H1 (cell line): ENCODE measurements at regions not wholly inside any gene's neighbourhood (a gene's known extent, or its start where the extent isn't known, plus 50 kb on each side); places are given as distances from the start of the nearest gene placed in this dataset.

ENCODE experiments used
- CTCF ChIA-PET: fragments of 300-600 bp; sonication (Branson Sonifier 250); formaldehyde crosslinking; loops from one replicate; lab custom pipeline; 2021; ENCODE audit not compliant: partially characterized antibody; lab: Charles Lee
- POLR2A ChIA-PET: fragments of 300-600 bp; sonication (Branson Sonifier 250); formaldehyde crosslinking; loops from one replicate; lab custom pipeline; 2021; ENCODE audit warnings: inconsistent platforms; ENCODE audit not compliant: partially characterized antibody; lab: Charles Lee
- DNase-seq, 2 experiments: peaks; one replicate each; pipeline versions ENCODE4 v3.0.0 to v3.0.0-alpha.2; 2010 to 2022; ENCODE audit warnings: low spot score in 2 of 2, low read depth in 1 of 2, mixed read lengths in 1 of 2
- FAIRE-seq: peaks from 2 replicates; lab custom pipeline; 2011; peaks lifted over from hg19 to GRCh38; lab: Jason Lieb, UNC
- H2AFZ ChIP-seq: 2 replicates; pipeline ENCODE4 v1.8.1; 2012; ENCODE audit warnings: low read length, inconsistent platforms
- H2AK5ac ChIP-seq: 2 replicates; pipeline ENCODE4 v1.6.1; 2013; ENCODE audit warnings: low read depth, low read length
- H2BK120ac ChIP-seq: replicated peaks from 2 replicates; pipeline ENCODE3; 2013; ENCODE audit warnings: low read depth, low read length, inconsistent platforms
- H2BK12ac ChIP-seq: 2 replicates; pipeline ENCODE4 v1.6.1; 2013; ENCODE audit warnings: low read depth, low read length
- H2BK15ac ChIP-seq: 2 replicates; pipeline ENCODE4 v1.6.1; 2013; ENCODE audit warnings: low read length
- H2BK20ac ChIP-seq: 2 replicates; pipeline ENCODE4 v1.6.1; 2013; ENCODE audit warnings: low read length
- H2BK5ac ChIP-seq: 2 replicates; pipeline ENCODE4 v1.6.1; 2013; ENCODE audit warnings: low read depth, low read length
- H3K14ac ChIP-seq: 2 replicates; pipeline ENCODE4 v1.6.1; 2013; ENCODE audit warnings: inconsistent platforms; ENCODE audit not compliant: insufficient read length
- H3K18ac ChIP-seq: 2 replicates; pipeline ENCODE4 v1.6.1; 2013; ENCODE audit warnings: low read length; ENCODE audit errors: extremely low read depth
- H3K23ac ChIP-seq: 2 replicates; pipeline ENCODE4 v1.6.1; 2013; ENCODE audit warnings: inconsistent platforms; ENCODE audit not compliant: insufficient read length
- H3K23me2 ChIP-seq: 2 replicates; pipeline ENCODE4 v1.6.1; 2013; ENCODE audit warnings: low read depth, low read length
- H3K27ac ChIP-seq: 2 replicates; pipeline ENCODE4 v1.6.1; 2011; ENCODE audit warnings: low read depth, low read length, inconsistent platforms
- H3K27me3 ChIP-seq, 4 experiments: replicated peaks in 1 of 4; 1 replicate in 1 of 4; 2 replicates in 3 of 4; pipeline versions ENCODE4 v1.6.1 to v1.8.1; 2011 to 2013; ENCODE audit warnings: low read length in 3 of 4, mild to moderate bottlenecking in 3 of 4, inconsistent platforms in 2 of 4, mixed read lengths in 2 of 4, moderate library complexity in 1 of 4; ENCODE audit not compliant: control insufficient read depth in 3 of 4, insufficient read depth in 3 of 4; ENCODE audit errors: extremely low read depth in 1 of 4
- H3K36me3 ChIP-seq, 4 experiments: 2 replicates each; pipeline versions ENCODE4 v1.6.1 to v1.8.1; 2011 to 2013; ENCODE audit warnings: mild to moderate bottlenecking in 4 of 4, low read length in 3 of 4, moderate library complexity in 2 of 4, control low read depth in 1 of 4, inconsistent platforms in 1 of 4; ENCODE audit not compliant: insufficient read depth in 4 of 4, control insufficient read depth in 2 of 4
- H3K4ac ChIP-seq: replicated peaks from 2 replicates; pipeline ENCODE3; 2013; ENCODE audit warnings: low read length, low read depth, mixed read lengths, inconsistent platforms; ENCODE audit not compliant: insufficient read length
- H3K4me1 ChIP-seq, 4 experiments: replicated peaks in 1 of 4; 1 replicate in 1 of 4; 2 replicates in 3 of 4; pipeline versions ENCODE4 v1.6.1 to v1.8.1; 2011 to 2013; ENCODE audit warnings: low read length in 3 of 4, inconsistent platforms in 2 of 4, mixed read lengths in 1 of 4; ENCODE audit not compliant: insufficient read depth in 4 of 4, control insufficient read depth in 3 of 4
- H3K4me2 ChIP-seq, 2 experiments: 2 replicates each; pipeline versions ENCODE4 v1.6.1 to v1.8.1; 2011 to 2013; ENCODE audit warnings: low read depth in 2 of 2, low read length in 2 of 2, control low read depth in 1 of 2, inconsistent platforms in 1 of 2, mild to moderate bottlenecking in 1 of 2; ENCODE audit not compliant: insufficient read depth in 1 of 2
- H3K4me3 ChIP-seq, 4 experiments: fragments of 200-600, 300-600 bp in 1 of 4; sonication (generic), shearing (Covaris generic), sonication (Bioruptor Twin) in 1 of 4; 2 replicates each; pipeline versions ENCODE4 v1.5.1 to v1.8.1; 2011 to 2016; ENCODE audit warnings: low read length in 4 of 4, low read depth in 3 of 4, control low read depth in 2 of 4, inconsistent platforms in 2 of 4, mild to moderate bottlenecking in 2 of 4, mixed read lengths in 1 of 4, moderate library complexity in 1 of 4; ENCODE audit not compliant: insufficient read depth in 2 of 4; ENCODE audit errors: extremely low read depth in 1 of 4
- H3K56ac ChIP-seq: replicated peaks from 2 replicates; pipeline ENCODE3; 2013; ENCODE audit warnings: low read depth, mild to moderate bottlenecking, mixed read lengths, low read length, inconsistent platforms; ENCODE audit not compliant: insufficient read length
- H3K79me1 ChIP-seq: 2 replicates; pipeline ENCODE4 v1.6.1; 2013; ENCODE audit warnings: low read depth, low read length, control low read depth
- H3K79me2 ChIP-seq, 2 experiments: 2 replicates each; pipeline versions ENCODE4 v1.6.1 to v1.8.1; 2012 to 2013; ENCODE audit warnings: low read length in 2 of 2, mild to moderate bottlenecking in 2 of 2, inconsistent platforms in 1 of 2; ENCODE audit not compliant: insufficient read depth in 2 of 2, control insufficient read depth in 1 of 2
- H3K9ac ChIP-seq, 4 experiments: replicated peaks in 1 of 4; 1 replicate in 1 of 4; 2 replicates in 3 of 4; pipeline versions ENCODE4 v1.6.1 to v1.8.1; 2011 to 2013; ENCODE audit warnings: low read depth in 3 of 4, low read length in 3 of 4, control low read depth in 2 of 4, mild to moderate bottlenecking in 2 of 4, moderate library complexity in 2 of 4, inconsistent platforms in 1 of 4; ENCODE audit errors: extremely low read depth in 1 of 4
- H3K9me3 ChIP-seq, 2 experiments: 2 replicates each; pipeline versions ENCODE4 v1.6.1 to v1.8.1; 2012 to 2013; ENCODE audit warnings: mild to moderate bottlenecking in 2 of 2, moderate library complexity in 2 of 2, control low read depth in 1 of 2, inconsistent platforms in 1 of 2, low read depth in 1 of 2, low read length in 1 of 2, mixed read lengths in 1 of 2; ENCODE audit not compliant: insufficient read depth in 2 of 2
- H4K20me1 ChIP-seq, 2 experiments: replicated peaks in 1 of 2; 2 replicates each; pipeline versions ENCODE3 to v1.8.1; 2011 to 2013; ENCODE audit warnings: inconsistent platforms in 2 of 2, low read length in 2 of 2, mild to moderate bottlenecking in 1 of 2; ENCODE audit not compliant: insufficient read depth in 2 of 2, control insufficient read depth in 1 of 2
- H4K5ac ChIP-seq: 2 replicates; pipeline ENCODE4 v1.6.1; 2013; ENCODE audit warnings: low read length, low read depth, mixed read lengths, inconsistent platforms; ENCODE audit not compliant: insufficient read length
- H4K8ac ChIP-seq: 2 replicates; pipeline ENCODE4 v1.8.0; 2013; ENCODE audit warnings: mild to moderate bottlenecking, moderate library complexity, low read length, inconsistent platforms; ENCODE audit not compliant: insufficient read depth; ENCODE audit errors: extremely low read depth
- H4K91ac ChIP-seq: replicated peaks from 2 replicates; pipeline ENCODE3; 2013; ENCODE audit warnings: low read length, mixed read lengths, inconsistent platforms; ENCODE audit not compliant: insufficient read length
- CREB1 ChIP-seq: IDR thresholded peaks from 2 replicates; pipeline ENCODE4 v1.6.1; 2012; ENCODE audit warnings: inconsistent platforms
- CTBP2 ChIP-seq: IDR thresholded peaks from 2 replicates; pipeline ENCODE4 v1.7.0; 2011; ENCODE audit warnings: borderline replicate concordance, mild to moderate bottlenecking, moderate library complexity, mixed read lengths, low read length; ENCODE audit not compliant: insufficient read depth, insufficient read length
- EZH2 ChIP-seq: fragments of 200-600 bp; sonication (generic); IDR thresholded peaks from 2 replicates; pipeline ENCODE4 v1.7.1; 2012; ENCODE audit warnings: low read depth, mild to moderate bottlenecking, moderate library complexity, low read length, inconsistent platforms; ENCODE audit not compliant: severe bottlenecking
- KDM1A ChIP-seq: fragments of 200-600, 300-600 bp; sonication (generic); IDR thresholded peaks from 2 replicates; pipeline ENCODE4 v1.7.1; 2016; ENCODE audit warnings: mild to moderate bottlenecking, low read length, borderline replicate concordance
- NRF1 ChIP-seq: IDR thresholded peaks from 2 replicates; pipeline ENCODE4 v1.6.1; 2011; ENCODE audit warnings: mild to moderate bottlenecking, low read depth, low read length, improper control_type of control experiment
- RNF2 ChIP-seq: fragments of 200-900, 300-1000 bp; sonication (generic); IDR thresholded peaks from 2 replicates; pipeline ENCODE4 v1.7.1; 2016; ENCODE audit warnings: borderline replicate concordance, low read depth, mild to moderate bottlenecking, antibody characterized with exemption, low read length; ENCODE audit not compliant: poor library complexity, severe bottlenecking; ENCODE audit errors: missing control alignments
- RXRA ChIP-seq: IDR thresholded peaks from 2 replicates; pipeline ENCODE4 v1.6.1; 2011; ENCODE audit warnings: low read depth, mild to moderate bottlenecking, low read length, moderate library complexity; ENCODE audit not compliant: insufficient read depth
- SIX5 ChIP-seq: IDR thresholded peaks from 2 replicates; pipeline ENCODE4 v1.6.1; 2011; ENCODE audit warnings: mild to moderate bottlenecking, low read depth, low read length
- SP1 ChIP-seq: IDR thresholded peaks from 2 replicates; pipeline ENCODE4 v1.6.1; 2011; ENCODE audit warnings: low read depth, low read length
- TEAD4 ChIP-seq: IDR thresholded peaks from 2 replicates; pipeline ENCODE4 v1.6.1; 2012; ENCODE audit warnings: low read depth, low read length, inconsistent platforms, mixed read lengths
- WGBS, 2 experiments: shearing (Covaris generic) in 1 of 2; methylation state at CpG; one replicate each; pipeline versions ENCODE4 v1.1.6 to v1.1.7; 2013 to 2015; ENCODE audit warnings: low lambda C conversion rate in 2 of 2, mixed read lengths in 2 of 2, inconsistent platforms in 1 of 2, low coverage in 1 of 2, missing lambda C conversion rate in 1 of 2; ENCODE audit not compliant: insufficient replicate concordance in 2 of 2, insufficient coverage in 1 of 2, insufficient read length in 1 of 2; ENCODE audit errors: extremely low coverage in 1 of 2, missing lambda C conversion rate in 1 of 2; 5-methylcytosine and 5-hydroxymethylcytosine counted together
- TF ChIP-seq, protein P1 (sequence below): IDR thresholded peaks from 2 replicates; pipeline ENCODE4 v1.6.1; 2012; ENCODE audit warnings: low read length, inconsistent platforms
- TF ChIP-seq, protein P2 (sequence below): IDR thresholded peaks from 2 replicates; pipeline ENCODE4 v1.6.1; 2012; ENCODE audit warnings: inconsistent platforms

DNA sequence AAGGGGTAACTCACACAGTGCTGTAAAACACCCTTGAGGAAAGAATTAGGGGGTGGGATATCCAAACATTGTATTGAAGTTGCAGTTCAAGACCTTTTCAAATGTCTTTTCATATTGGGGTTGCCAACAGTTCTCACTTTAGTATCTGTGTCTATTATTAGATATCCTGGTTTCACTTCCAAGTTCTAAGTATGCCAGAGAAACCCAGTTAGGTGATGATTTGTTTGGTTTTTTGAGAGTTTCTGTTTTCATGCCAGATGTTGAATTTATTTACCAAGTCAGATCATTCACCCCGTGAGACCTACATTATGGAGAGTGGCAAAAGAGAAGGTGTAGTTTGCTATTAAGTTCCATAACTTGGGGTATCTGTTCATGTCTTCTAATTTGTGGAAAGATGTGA lies 64.5 kb downstream of the C9orf152 start:
- Histone ChIP-seq H4K8ac (no peak overlapping the region), H2BK120ac (no peak overlapping the region), H2BK12ac (no peak overlapping the region), H2AFZ (no peak overlapping the region), H3K9ac (no peak overlapping the region), H3K23me2 (no peaks in the 10 kb centered on the region), H4K20me1 (peaks cover 0 to 4% of the 10 kb centered on the region in 2 experiments), H3K27me3 (no peaks in the 10 kb centered on the region), H3K14ac (no peak overlapping the region), H2AK5ac (no peak overlapping the region), H3K79me2 (peaks cover 0 to 75% of the 10 kb centered on the region in 2 experiments; a peak in 2 of 4 replicates), H4K91ac (no peak overlapping the region), H4K5ac (no peak overlapping the region), H3K36me3 (peaks cover 0 to 5% (median 1%) of the 10 kb centered on the region in 4 experiments; a peak in 2 of 8 replicates), H3K79me1 (peaks cover 2% of the 10 kb centered on the region; the same call in 1 of the 2 replicates), H3K4ac (no peak overlapping the region), H2BK20ac (no peak overlapping the region), H3K23ac (no peak overlapping the region), H2BK15ac (no peak overlapping the region), H3K18ac (no peak overlapping the region), H3K4me1 (no peaks in the 10 kb centered on the region), H3K27ac (no peak overlapping the region), H3K56ac (no peak overlapping the region), H3K4me2 (no peak overlapping the region), H2BK5ac (no peak overlapping the region), H3K4me3 (no peak overlapping the region), H3K9me3 (no peaks in the 10 kb centered on the region)
- CTCF ChIA-PET: interaction anchor here (0.7 to 2.0 kb wide), 12 partner anchors 9 to 243 kb away, joined by 3 to 9 read pairs (median 4); no protein-coding TSS in a partner anchor
- DNase-seq (no peak), FAIRE-seq (no peak)
- WGBS, 2 experiments: 94% methylated on average over 1 of the region's 1 CpG; no CpG with 5 or more reads in 1 of the 2 experiments
- POLR2A ChIA-PET: no interaction called here
- TF ChIP-seq SP1 (no peak), RNF2 (no peak), SIX5 (no peak), NRF1 (no peak), TEAD4 (no peak), CREB1 (no peak), EZH2 (no peak), RXRA (no peak), CTBP2 (no peak), KDM1A (no peak)
- TF ChIP-seq, protein P1, sequence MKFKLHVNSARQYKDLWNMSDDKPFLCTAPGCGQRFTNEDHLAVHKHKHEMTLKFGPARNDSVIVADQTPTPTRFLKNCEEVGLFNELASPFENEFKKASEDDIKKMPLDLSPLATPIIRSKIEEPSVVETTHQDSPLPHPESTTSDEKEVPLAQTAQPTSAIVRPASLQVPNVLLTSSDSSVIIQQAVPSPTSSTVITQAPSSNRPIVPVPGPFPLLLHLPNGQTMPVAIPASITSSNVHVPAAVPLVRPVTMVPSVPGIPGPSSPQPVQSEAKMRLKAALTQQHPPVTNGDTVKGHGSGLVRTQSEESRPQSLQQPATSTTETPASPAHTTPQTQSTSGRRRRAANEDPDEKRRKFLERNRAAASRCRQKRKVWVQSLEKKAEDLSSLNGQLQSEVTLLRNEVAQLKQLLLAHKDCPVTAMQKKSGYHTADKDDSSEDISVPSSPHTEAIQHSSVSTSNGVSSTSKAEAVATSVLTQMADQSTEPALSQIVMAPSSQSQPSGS: no peak
- TF ChIP-seq, protein P2, sequence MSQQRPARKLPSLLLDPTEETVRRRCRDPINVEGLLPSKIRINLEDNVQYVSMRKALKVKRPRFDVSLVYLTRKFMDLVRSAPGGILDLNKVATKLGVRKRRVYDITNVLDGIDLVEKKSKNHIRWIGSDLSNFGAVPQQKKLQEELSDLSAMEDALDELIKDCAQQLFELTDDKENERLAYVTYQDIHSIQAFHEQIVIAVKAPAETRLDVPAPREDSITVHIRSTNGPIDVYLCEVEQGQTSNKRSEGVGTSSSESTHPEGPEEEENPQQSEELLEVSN: no peak
